ENCODE measurements at regions not wholly inside any gene's neighbourhood (a gene's known extent, or its start where the extent isn't known, plus 50 kb on each side); places are given as distances from the start of the nearest gene placed in this dataset.

GRCh38 chr1:173285048-173285447 lies 77.9 kb upstream of the TNFSF4 start:
- H3K79me2 ChIP-seq (ENCODE audit: control insufficient read depth, insufficient read depth, low read length) = no peaks in the 10 kb centered on the region
- H3K4me3 ChIP-seq (replicated peaks in 1 of 4; ENCODE audit: control extremely low read depth in 1 of 4, insufficient read depth in 1 of 4, low read depth in 3 of 4, low read length in 4 of 4) = no peak overlapping the region
- no peak overlapping the region for H3K4me2 ChIP-seq (ENCODE audit: extremely low read depth, insufficient read depth, low read length)
- H3K27ac ChIP-seq (ENCODE audit: insufficient read depth, low read length) = no peak overlapping the region
- H3K36me3 ChIP-seq (ENCODE audit: control insufficient read depth, insufficient read depth, low read length) = no peaks in the 10 kb centered on the region
- H3K4me1 ChIP-seq (ENCODE audit: control insufficient read depth, extremely low read depth, insufficient read depth, low read length) = no peaks in the 10 kb centered on the region
- no peaks in the 10 kb centered on the region for H3K27me3 ChIP-seq (ENCODE audit: control insufficient read depth, insufficient read depth, low read length)
- H4K20me1 ChIP-seq (ENCODE audit: control insufficient read depth, extremely low read depth, insufficient read depth, low read length) = no peaks in the 10 kb centered on the region
- no peaks in the 10 kb centered on the region for H3K9me3 ChIP-seq (ENCODE audit: control insufficient read depth, insufficient read depth, low read depth, low read length)
- TF ChIP-seq EZH2 (IDR thresholded peaks at IDR 0.05; ENCODE audit: low read length, missing control alignments) (no peak), CTCF (conservative IDR thresholded peaks at IDR 0.05 in 1 of 2, IDR thresholded peaks at IDR 0.05 in 1 of 2; ENCODE audit: low read depth in 1 of 2, low read length in 2 of 2) (no peak)
- DNase-seq (ENCODE audit: low read depth in 2 of 2) = no peak
- H3K9ac ChIP-seq (ENCODE audit: insufficient read depth, low read length) = no peak overlapping the region
- no peak overlapping the region for H2AFZ ChIP-seq (ENCODE audit: low read length)

GRCh38 chr1:173287785-173288184 lies 80.7 kb upstream of the TNFSF4 start:
- Histone ChIP-seq H3K36me3 (ENCODE audit: control insufficient read depth, insufficient read depth, low read length) (no peaks in the 10 kb centered on the region), H3K4me3 (replicated peaks in 1 of 4; ENCODE audit: control extremely low read depth in 1 of 4, insufficient read depth in 1 of 4, low read depth in 3 of 4, low read length in 4 of 4) (no peak overlapping the region), H3K27ac (ENCODE audit: insufficient read depth, low read length) (no peak overlapping the region), H3K4me1 (ENCODE audit: control insufficient read depth, extremely low read depth, insufficient read depth, low read length) (no peaks in the 10 kb centered on the region), H3K27me3 (ENCODE audit: control insufficient read depth, insufficient read depth, low read length) (no peaks in the 10 kb centered on the region), H3K9ac (ENCODE audit: insufficient read depth, low read length) (no peak overlapping the region), H4K20me1 (ENCODE audit: control insufficient read depth, extremely low read depth, insufficient read depth, low read length) (no peaks in the 10 kb centered on the region), H2AFZ (ENCODE audit: low read length) (no peak overlapping the region), H3K9me3 (ENCODE audit: control insufficient read depth, insufficient read depth, low read depth, low read length) (no peaks in the 10 kb centered on the region), H3K4me2 (ENCODE audit: extremely low read depth, insufficient read depth, low read length) (no peak overlapping the region), H3K79me2 (ENCODE audit: control insufficient read depth, insufficient read depth, low read length) (no peaks in the 10 kb centered on the region)
- DNase-seq (ENCODE audit: low read depth in 2 of 2) = no peak
- TF ChIP-seq CTCF (conservative IDR thresholded peaks at IDR 0.05 in 1 of 2, IDR thresholded peaks at IDR 0.05 in 1 of 2; ENCODE audit: low read depth in 1 of 2, low read length in 2 of 2) (no peak), EZH2 (IDR thresholded peaks at IDR 0.05; ENCODE audit: low read length, missing control alignments) (no peak)

- H3K36me3 ChIP-seq (ENCODE audit: control insufficient read depth, insufficient read depth, low read length) = no peaks in the 10 kb centered on the region
- no peak overlapping the region for H3K4me2 ChIP-seq (ENCODE audit: extremely low read depth, insufficient read depth, low read length)
- H3K27me3 ChIP-seq (ENCODE audit: control insufficient read depth, insufficient read depth, low read length) = no peaks in the 10 kb centered on the region
- TF ChIP-seq CTCF (conservative IDR thresholded peaks at IDR 0.05 in 1 of 2, IDR thresholded peaks at IDR 0.05 in 1 of 2; ENCODE audit: low read depth in 1 of 2, low read length in 2 of 2) = no peak
- TF ChIP-seq EZH2 (IDR thresholded peaks at IDR 0.05; ENCODE audit: low read length, missing control alignments) = no peak
- H4K20me1 ChIP-seq (ENCODE audit: control insufficient read depth, extremely low read depth, insufficient read depth, low read length) = no peaks in the 10 kb centered on the region
- H3K4me1 ChIP-seq (ENCODE audit: control insufficient read depth, extremely low read depth, insufficient read depth, low read length) = no peaks in the 10 kb centered on the region
- no peak for DNase-seq (ENCODE audit: low read depth in 2 of 2)
- H3K27ac ChIP-seq (ENCODE audit: insufficient read depth, low read length) = no peak overlapping the region
- H3K9me3 ChIP-seq (ENCODE audit: control insufficient read depth, insufficient read depth, low read depth, low read length) = no peaks in the 10 kb centered on the region
- H3K4me3 ChIP-seq (replicated peaks in 1 of 4; ENCODE audit: control extremely low read depth in 1 of 4, insufficient read depth in 1 of 4, low read depth in 3 of 4, low read length in 4 of 4) = no peak overlapping the region
- no peak overlapping the region for H3K9ac ChIP-seq (ENCODE audit: insufficient read depth, low read length)
- no peak overlapping the region for H2AFZ ChIP-seq (ENCODE audit: low read length)
- no peaks in the 10 kb centered on the region for H3K79me2 ChIP-seq (ENCODE audit: control insufficient read depth, insufficient read depth, low read length)
Observed at GRCh38 chr1:173293756-173294155, 86.6 kb upstream of the TNFSF4 start.

All from fibroblast of lung (primary cell).